ENCODE measurements at regions not wholly inside any gene's neighbourhood (a gene's known extent, or its start where the extent isn't known, plus 50 kb on each side); places are given as distances from the start of the nearest gene placed in this dataset.
A peak's percentile ranks its signal among the peaks of the same experiment; 100 is the strongest.

DNA sequence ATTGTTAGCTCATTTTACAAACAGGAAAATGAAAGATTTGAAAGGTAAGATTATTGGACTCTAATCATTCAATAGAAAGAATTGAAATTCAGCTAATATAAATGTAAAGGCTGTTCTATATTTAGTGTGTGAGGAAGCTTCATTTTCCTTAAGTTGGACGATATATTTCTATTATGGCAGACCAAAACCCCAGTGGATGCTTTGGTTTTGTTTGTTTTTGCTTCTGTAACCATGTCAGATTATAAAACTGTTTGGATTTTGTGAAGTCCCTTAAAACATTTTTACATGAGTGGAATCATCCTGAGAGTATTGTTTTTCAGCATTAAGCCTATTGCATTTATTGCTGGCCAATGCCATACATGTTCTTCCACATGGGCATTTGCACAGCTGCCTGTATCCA, 110.2 kb upstream of the ENPEP start:
- DNase-seq (ENCODE audit: low read depth), result no peak
- H3K4me3 ChIP-seq (ENCODE audit: low read depth, low read length), result no peak overlapping the region
- TF ChIP-seq MYC (IDR thresholded peaks at IDR 0.05; ENCODE audit: low read depth, low read length) (no peak), MAX (IDR thresholded peaks at IDR 0.05; ENCODE audit: low read depth, low read length) (no peak), POLR2A (IDR thresholded peaks at IDR 0.05; ENCODE audit: extremely low read depth, insufficient read length) (no peak), CTCF (IDR thresholded peaks at IDR 0.05; ENCODE audit: low read depth, low read length) (no peak)

- H3K4me3 ChIP-seq (ENCODE audit: low read depth, low read length), result no peak overlapping the region
- TF ChIP-seq CTCF (IDR thresholded peaks at IDR 0.05; ENCODE audit: low read depth, low read length) (no peak), MYC (IDR thresholded peaks at IDR 0.05; ENCODE audit: low read depth, low read length) (no peak), POLR2A (IDR thresholded peaks at IDR 0.05; ENCODE audit: extremely low read depth, insufficient read length) (no peak), MAX (IDR thresholded peaks at IDR 0.05; ENCODE audit: low read depth, low read length) (no peak)
- DNase-seq (ENCODE audit: low read depth), result no peak
Observed at GRCh38 chr4:110364911-110365520, 110.9 kb upstream of the ENPEP start.

DNA sequence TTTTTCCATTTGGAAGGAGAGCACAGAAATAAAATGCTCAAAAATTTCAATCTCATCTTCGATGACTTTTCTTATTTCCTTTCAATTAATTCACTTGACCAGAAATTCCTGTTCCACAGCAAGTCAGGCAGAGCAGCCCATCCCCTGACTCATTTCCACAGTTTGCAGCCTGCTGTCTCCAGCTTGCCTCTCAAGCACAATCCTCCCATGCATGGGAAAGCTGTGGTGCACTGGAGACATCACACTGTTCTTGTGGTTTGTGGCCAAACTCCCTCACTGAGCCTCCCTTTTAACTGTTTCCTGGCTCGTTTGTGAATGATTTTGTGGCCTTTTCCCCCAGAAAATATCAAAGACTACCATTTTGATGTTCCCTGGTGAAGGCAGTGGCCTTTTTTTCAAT, 114.0 kb upstream of the ENPEP start:
- no peak overlapping the region for H3K4me3 ChIP-seq (ENCODE audit: low read depth, low read length)
- no peak for TF ChIP-seq CTCF (IDR thresholded peaks at IDR 0.05; ENCODE audit: low read depth, low read length)
- TF ChIP-seq MYC (IDR thresholded peaks at IDR 0.05; ENCODE audit: low read depth, low read length), result no peak
- TF ChIP-seq MAX (IDR thresholded peaks at IDR 0.05; ENCODE audit: low read depth, low read length), result no peak
- no peak for TF ChIP-seq POLR2A (IDR thresholded peaks at IDR 0.05; ENCODE audit: extremely low read depth, insufficient read length)
- peak; percentile 88 for DNase-seq (ENCODE audit: low read depth)

- H3K4me3 ChIP-seq (ENCODE audit: low read depth, low read length), result no peak overlapping the region
- TF ChIP-seq POLR2A (IDR thresholded peaks at IDR 0.05; ENCODE audit: extremely low read depth, insufficient read length), result no peak
- TF ChIP-seq CTCF (IDR thresholded peaks at IDR 0.05; ENCODE audit: low read depth, low read length), result no peak
- no peak for TF ChIP-seq MYC (IDR thresholded peaks at IDR 0.05; ENCODE audit: low read depth, low read length)
- TF ChIP-seq MAX (IDR thresholded peaks at IDR 0.05; ENCODE audit: low read depth, low read length), result no peak
- DNase-seq (ENCODE audit: low read depth), result no peak
Observed at GRCh38 chr4:110359076-110359475, 116.9 kb upstream of the ENPEP start.

DNA sequence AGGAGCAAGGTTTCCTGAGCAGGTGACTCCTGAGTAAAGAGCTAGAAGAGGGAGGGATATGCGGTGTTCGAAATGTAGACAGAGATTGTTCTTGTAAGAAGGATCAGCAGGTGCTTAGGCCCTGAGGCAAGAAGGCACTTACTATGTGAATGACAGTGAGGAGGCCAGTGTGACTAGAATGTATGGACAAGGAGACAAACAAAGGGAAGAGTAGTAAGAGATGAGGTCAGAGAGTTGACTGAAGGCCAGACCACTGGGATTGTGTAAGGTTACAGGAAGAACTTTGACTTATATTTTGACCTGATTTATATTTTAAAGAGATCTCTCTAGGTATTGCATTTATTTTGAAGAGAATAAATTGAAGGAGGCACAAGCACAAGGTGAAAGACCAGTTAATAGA, 118.4 kb upstream of the ENPEP start:
- no peak overlapping the region for H3K4me3 ChIP-seq (ENCODE audit: low read depth, low read length)
- DNase-seq (ENCODE audit: low read depth), result no peak
- no peak for TF ChIP-seq MYC (IDR thresholded peaks at IDR 0.05; ENCODE audit: low read depth, low read length)
- TF ChIP-seq MAX (IDR thresholded peaks at IDR 0.05; ENCODE audit: low read depth, low read length), result no peak
- TF ChIP-seq CTCF (IDR thresholded peaks at IDR 0.05; ENCODE audit: low read depth, low read length), result no peak
- no peak for TF ChIP-seq POLR2A (IDR thresholded peaks at IDR 0.05; ENCODE audit: extremely low read depth, insufficient read length)
